ENCODE measurements at regions not wholly inside any gene's neighbourhood (a gene's known extent, or its start where the extent isn't known, plus 50 kb on each side); places are given as distances from the start of the nearest gene placed in this dataset.

DNA sequence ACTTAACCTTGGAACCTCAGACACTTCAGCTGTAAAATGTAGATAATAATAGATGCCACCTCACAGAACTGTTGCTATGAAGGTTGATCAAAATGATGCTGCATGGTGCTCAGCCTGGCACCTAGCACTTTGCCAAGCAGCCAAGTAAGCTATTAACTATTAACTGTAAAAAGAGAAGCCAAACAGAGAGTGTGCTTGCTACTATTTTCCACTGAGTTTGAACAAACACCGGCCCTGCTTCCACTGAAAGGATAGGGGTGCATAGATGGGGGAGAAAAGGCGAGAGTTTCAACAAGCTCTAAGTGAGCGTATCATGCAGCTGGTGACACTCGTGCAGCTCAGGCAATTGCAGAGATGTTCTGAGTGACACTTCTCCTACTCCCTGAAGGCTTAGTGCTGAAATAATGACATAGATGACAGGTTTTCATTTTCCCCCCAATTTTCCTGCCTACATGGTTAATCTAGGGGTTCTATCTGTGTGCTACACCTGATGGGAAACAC, 78.2 kb downstream of the GPR88 start:
- no peak for DNase-seq (ENCODE audit: low read depth)
- Mint-ChIP-seq H3K36me3 (ENCODE audit: low read depth, unreplicated experiment) (no peaks in the 10 kb centered on the region), H3K9me3 (ENCODE audit: unreplicated experiment) (peaks cover 3% of the 10 kb centered on the region), H3K27ac (ENCODE audit: unreplicated experiment) (no peak overlapping the region), H3K4me1 (ENCODE audit: low read depth, unreplicated experiment) (peaks cover 22% of the 10 kb centered on the region), H3K4me3 (ENCODE audit: unreplicated experiment) (no peak overlapping the region), H3K27me3 (ENCODE audit: low read depth, unreplicated experiment) (peaks cover 5% of the 10 kb centered on the region)
- Histone ChIP-seq H3K4me2 (ENCODE audit: low read length) (no peak overlapping the region), H3K4me1 (ENCODE audit: insufficient read depth, low read length) (no peaks in the 10 kb centered on the region), H2AFZ (ENCODE audit: low read depth, low read length) (no peak overlapping the region), H3K4me3 (ENCODE audit: insufficient read depth, low read depth, low read length) (no peak overlapping the region), H3K9ac (ENCODE audit: low read length) (no peak overlapping the region), H4K20me1 (ENCODE audit: insufficient read depth, low read length) (no peaks in the 10 kb centered on the region), H3K79me2 (ENCODE audit: insufficient read depth, low read length) (no peaks in the 10 kb centered on the region), H3K27ac (ENCODE audit: low read depth, low read length) (no peak overlapping the region), H3K9me3 (ENCODE audit: insufficient read depth, low read depth, low read length) (no peaks in the 10 kb centered on the region), H3K27me3 (ENCODE audit: insufficient read depth, low read length) (no peaks in the 10 kb centered on the region), H3K36me3 (ENCODE audit: insufficient read depth, low read length) (no peaks in the 10 kb centered on the region)
- TF ChIP-seq, protein P1, sequence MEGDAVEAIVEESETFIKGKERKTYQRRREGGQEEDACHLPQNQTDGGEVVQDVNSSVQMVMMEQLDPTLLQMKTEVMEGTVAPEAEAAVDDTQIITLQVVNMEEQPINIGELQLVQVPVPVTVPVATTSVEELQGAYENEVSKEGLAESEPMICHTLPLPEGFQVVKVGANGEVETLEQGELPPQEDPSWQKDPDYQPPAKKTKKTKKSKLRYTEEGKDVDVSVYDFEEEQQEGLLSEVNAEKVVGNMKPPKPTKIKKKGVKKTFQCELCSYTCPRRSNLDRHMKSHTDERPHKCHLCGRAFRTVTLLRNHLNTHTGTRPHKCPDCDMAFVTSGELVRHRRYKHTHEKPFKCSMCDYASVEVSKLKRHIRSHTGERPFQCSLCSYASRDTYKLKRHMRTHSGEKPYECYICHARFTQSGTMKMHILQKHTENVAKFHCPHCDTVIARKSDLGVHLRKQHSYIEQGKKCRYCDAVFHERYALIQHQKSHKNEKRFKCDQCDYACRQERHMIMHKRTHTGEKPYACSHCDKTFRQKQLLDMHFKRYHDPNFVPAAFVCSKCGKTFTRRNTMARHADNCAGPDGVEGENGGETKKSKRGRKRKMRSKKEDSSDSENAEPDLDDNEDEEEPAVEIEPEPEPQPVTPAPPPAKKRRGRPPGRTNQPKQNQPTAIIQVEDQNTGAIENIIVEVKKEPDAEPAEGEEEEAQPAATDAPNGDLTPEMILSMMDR (IDR thresholded peaks at IDR 0.05; ENCODE audit: insufficient read depth, low read depth, low read length): no peak
- no peak for TF ChIP-seq EZH2 (IDR thresholded peaks at IDR 0.05; ENCODE audit: insufficient read depth, low read length)
- no peak for FAIRE-seq

GRCh38 chr1:100622037-100622436, 84.1 kb downstream of the GPR88 start:
- Histone ChIP-seq H2AFZ (ENCODE audit: low read depth, low read length) (no peak overlapping the region), H3K4me3 (ENCODE audit: insufficient read depth, low read depth, low read length) (no peak overlapping the region), H3K9ac (ENCODE audit: low read length) (peak overlapping the region; percentile 76), H3K27me3 (ENCODE audit: insufficient read depth, low read length) (no peaks in the 10 kb centered on the region), H3K36me3 (ENCODE audit: insufficient read depth, low read length) (no peaks in the 10 kb centered on the region), H4K20me1 (ENCODE audit: insufficient read depth, low read length) (no peaks in the 10 kb centered on the region), H3K9me3 (ENCODE audit: insufficient read depth, low read depth, low read length) (no peaks in the 10 kb centered on the region), H3K27ac (ENCODE audit: low read depth, low read length) (peak overlapping the region; percentile 96), H3K79me2 (ENCODE audit: insufficient read depth, low read length) (no peaks in the 10 kb centered on the region), H3K4me2 (ENCODE audit: low read length) (peak overlapping the region; percentile 54), H3K4me1 (ENCODE audit: insufficient read depth, low read length) (peaks cover 39% of the 10 kb centered on the region)
- H3K9me3 Mint-ChIP-seq (ENCODE audit: unreplicated experiment): no peaks in the 10 kb centered on the region
- DNase-seq (ENCODE audit: low read depth): peak; percentile 98
- FAIRE-seq: peak; percentile 99
- H3K27ac Mint-ChIP-seq (ENCODE audit: unreplicated experiment): peak overlapping the region; percentile 98
- peaks cover 37% of the 10 kb centered on the region for H3K4me1 Mint-ChIP-seq (ENCODE audit: low read depth, unreplicated experiment)
- H3K27me3 Mint-ChIP-seq (ENCODE audit: low read depth, unreplicated experiment): no peaks in the 10 kb centered on the region
- no peaks in the 10 kb centered on the region for H3K36me3 Mint-ChIP-seq (ENCODE audit: low read depth, unreplicated experiment)
- TF ChIP-seq, protein P1 (IDR thresholded peaks at IDR 0.05; ENCODE audit: insufficient read depth, low read depth, low read length): no peak
- TF ChIP-seq EZH2 (IDR thresholded peaks at IDR 0.05; ENCODE audit: insufficient read depth, low read length): no peak
- H3K4me3 Mint-ChIP-seq (ENCODE audit: unreplicated experiment): no peak overlapping the region

DNA sequence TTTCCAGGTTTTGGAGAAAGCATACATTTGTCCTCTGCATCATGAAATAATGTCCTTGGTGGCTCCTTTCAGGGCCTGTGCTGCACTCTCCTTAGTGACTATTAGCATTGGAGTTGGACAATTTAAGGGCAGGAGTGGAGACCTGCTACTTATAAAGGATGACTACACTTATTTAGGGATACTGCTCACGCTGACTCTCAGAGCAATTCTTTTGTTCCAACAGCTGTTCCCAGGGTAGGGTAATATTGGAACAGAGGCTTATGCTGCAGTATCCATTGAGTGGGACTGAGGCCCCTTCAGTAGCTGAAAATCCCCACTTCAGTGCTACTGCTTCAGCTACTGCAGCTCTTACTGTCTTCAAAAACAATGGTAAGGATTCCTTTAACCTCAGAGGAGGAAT, 84.6 kb downstream of the GPR88 start:
- Mint-ChIP-seq H3K36me3 (ENCODE audit: low read depth, unreplicated experiment) (no peaks in the 10 kb centered on the region), H3K4me1 (ENCODE audit: low read depth, unreplicated experiment) (peaks cover 42% of the 10 kb centered on the region), H3K27ac (ENCODE audit: unreplicated experiment) (peak overlapping the region; percentile 98), H3K9me3 (ENCODE audit: unreplicated experiment) (no peaks in the 10 kb centered on the region), H3K4me3 (ENCODE audit: unreplicated experiment) (no peak overlapping the region), H3K27me3 (ENCODE audit: low read depth, unreplicated experiment) (no peaks in the 10 kb centered on the region)
- Histone ChIP-seq H2AFZ (ENCODE audit: low read depth, low read length) (no peak overlapping the region), H3K27me3 (ENCODE audit: insufficient read depth, low read length) (no peaks in the 10 kb centered on the region), H3K9me3 (ENCODE audit: insufficient read depth, low read depth, low read length) (no peaks in the 10 kb centered on the region), H3K79me2 (ENCODE audit: insufficient read depth, low read length) (no peaks in the 10 kb centered on the region), H3K4me2 (ENCODE audit: low read length) (peak overlapping the region; percentile 54), H3K36me3 (ENCODE audit: insufficient read depth, low read length) (no peaks in the 10 kb centered on the region), H4K20me1 (ENCODE audit: insufficient read depth, low read length) (no peaks in the 10 kb centered on the region), H3K4me1 (ENCODE audit: insufficient read depth, low read length) (peaks cover 44% of the 10 kb centered on the region), H3K27ac (ENCODE audit: low read depth, low read length) (peak overlapping the region; percentile 96), H3K4me3 (ENCODE audit: insufficient read depth, low read depth, low read length) (no peak overlapping the region), H3K9ac (ENCODE audit: low read length) (peak overlapping the region; percentile 76)
- TF ChIP-seq, protein P1 (IDR thresholded peaks at IDR 0.05; ENCODE audit: insufficient read depth, low read depth, low read length): no peak
- no peak for TF ChIP-seq EZH2 (IDR thresholded peaks at IDR 0.05; ENCODE audit: insufficient read depth, low read length)
- no peak for DNase-seq (ENCODE audit: low read depth)
- FAIRE-seq: no peak

All from astrocyte (in vitro differentiated cells and primary cell).